SU-DHL-6 (cell line): ENCODE measurements at regions not wholly inside any gene's neighbourhood (a gene's known extent, or its start where the extent isn't known, plus 50 kb on each side); places are given as distances from the start of the nearest gene placed in this dataset.

Source experiments
- EZH2phosphoT487 ChIP-seq: fragments of 200-600 bp; sonication (generic), shearing (Covaris generic); conservative IDR thresholded peaks from 2 replicates; pipeline ENCODE4 v1.6.1; 2018; ENCODE audit warnings: mild to moderate bottlenecking, antibody characterized with exemption, low read length, moderate library complexity, mixed read lengths
- TF ChIP-seq, protein P1 (sequence below): fragments of 200-600 bp; sonication (generic); IDR thresholded peaks from one replicate; pipeline ENCODE4 v1.5.1; 2017; ENCODE audit warnings: antibody characterized with exemption, mild to moderate bottlenecking, low read length, moderate library complexity; ENCODE audit not compliant: insufficient read depth, poor library complexity, severe bottlenecking

DNA sequence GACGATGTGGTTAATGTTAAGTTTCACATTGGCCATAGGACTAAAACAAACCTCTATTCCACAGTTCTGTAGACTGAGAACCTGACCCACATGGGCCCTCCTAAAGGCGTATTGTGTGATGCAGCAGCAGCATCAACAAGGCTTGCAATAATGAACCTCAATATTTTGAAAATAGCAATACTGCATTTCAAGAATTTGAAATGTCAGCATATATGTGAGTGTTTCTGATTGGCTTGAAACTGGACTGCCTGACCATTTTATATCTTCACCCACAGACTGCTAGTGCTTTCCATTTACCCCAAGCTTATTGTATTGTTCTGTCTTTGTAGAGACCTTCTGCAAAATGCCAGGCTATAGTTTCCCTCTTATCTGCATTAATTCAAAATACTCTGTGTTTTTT lies 1122.3 kb downstream of the IGSF11 start:
- TF ChIP-seq, protein P1, sequence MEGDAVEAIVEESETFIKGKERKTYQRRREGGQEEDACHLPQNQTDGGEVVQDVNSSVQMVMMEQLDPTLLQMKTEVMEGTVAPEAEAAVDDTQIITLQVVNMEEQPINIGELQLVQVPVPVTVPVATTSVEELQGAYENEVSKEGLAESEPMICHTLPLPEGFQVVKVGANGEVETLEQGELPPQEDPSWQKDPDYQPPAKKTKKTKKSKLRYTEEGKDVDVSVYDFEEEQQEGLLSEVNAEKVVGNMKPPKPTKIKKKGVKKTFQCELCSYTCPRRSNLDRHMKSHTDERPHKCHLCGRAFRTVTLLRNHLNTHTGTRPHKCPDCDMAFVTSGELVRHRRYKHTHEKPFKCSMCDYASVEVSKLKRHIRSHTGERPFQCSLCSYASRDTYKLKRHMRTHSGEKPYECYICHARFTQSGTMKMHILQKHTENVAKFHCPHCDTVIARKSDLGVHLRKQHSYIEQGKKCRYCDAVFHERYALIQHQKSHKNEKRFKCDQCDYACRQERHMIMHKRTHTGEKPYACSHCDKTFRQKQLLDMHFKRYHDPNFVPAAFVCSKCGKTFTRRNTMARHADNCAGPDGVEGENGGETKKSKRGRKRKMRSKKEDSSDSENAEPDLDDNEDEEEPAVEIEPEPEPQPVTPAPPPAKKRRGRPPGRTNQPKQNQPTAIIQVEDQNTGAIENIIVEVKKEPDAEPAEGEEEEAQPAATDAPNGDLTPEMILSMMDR = no peak
- no peak for TF ChIP-seq EZH2phosphoT487
